Kidney epithelial cell (primary cell): ENCODE measurements at regions not wholly inside any gene's neighbourhood (a gene's known extent, or its start where the extent isn't known, plus 50 kb on each side); places are given as distances from the start of the nearest gene placed in this dataset.

Experiments
- DNase-seq: peaks from one replicate; pipeline ENCODE4 v3.0.0-alpha.2; 2010; ENCODE audit warnings: low read depth
- H3K27me3 ChIP-seq: 2 replicates; pipeline ENCODE4 v1.6.0; 2011; ENCODE audit warnings: low read length; ENCODE audit not compliant: control insufficient read depth, insufficient read depth
- H3K36me3 ChIP-seq: 2 replicates; pipeline ENCODE4 v1.5.1; 2011; ENCODE audit warnings: low read length; ENCODE audit not compliant: control insufficient read depth, insufficient read depth
- H3K4me3 ChIP-seq: 2 replicates; pipeline ENCODE4 v1.5.1; 2011; ENCODE audit warnings: low read depth, mild to moderate bottlenecking, control low read depth, low read length
- TF ChIP-seq, protein P1 (sequence below): IDR thresholded peaks from 2 replicates; pipeline ENCODE4 v1.5.1; 2011; ENCODE audit warnings: mild to moderate bottlenecking, moderate library complexity, low read length, control low read depth, inconsistent platforms; ENCODE audit not compliant: insufficient read depth, poor library complexity, severe bottlenecking

DNA sequence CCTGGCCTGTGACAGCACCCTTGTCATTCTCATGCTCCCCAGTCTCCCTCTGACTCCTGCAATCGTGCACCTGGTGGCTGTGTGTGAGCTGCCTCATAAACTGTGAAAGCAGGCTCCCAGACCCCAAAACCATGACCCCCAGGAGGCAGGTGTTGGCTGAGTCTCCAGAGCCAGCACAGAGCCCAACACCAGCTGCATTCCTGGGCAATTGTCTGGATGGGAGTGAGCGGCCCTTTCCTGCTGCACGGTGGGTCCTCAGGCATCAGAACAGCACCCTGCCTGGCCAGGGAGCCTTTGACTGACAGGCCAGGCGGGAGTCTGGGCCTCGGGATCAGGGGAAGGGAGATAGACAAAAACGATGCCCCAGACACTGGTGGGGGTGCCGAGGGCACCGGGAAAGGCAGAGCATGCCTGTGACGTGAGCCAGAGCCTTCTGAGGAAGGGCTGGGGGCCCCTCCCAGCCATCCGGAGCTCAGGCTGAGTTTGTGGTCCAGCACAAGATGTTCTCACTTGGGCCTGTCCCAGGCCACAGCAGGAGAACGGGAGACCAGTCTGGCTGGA lies 135.1 kb upstream of the GPC1 start:
- Histone ChIP-seq H3K36me3 (no peaks in the 10 kb centered on the region), H3K4me3 (no peak overlapping the region), H3K27me3 (peaks cover 11% of the 10 kb centered on the region)
- DNase-seq, result no peak
- TF ChIP-seq, protein P1, sequence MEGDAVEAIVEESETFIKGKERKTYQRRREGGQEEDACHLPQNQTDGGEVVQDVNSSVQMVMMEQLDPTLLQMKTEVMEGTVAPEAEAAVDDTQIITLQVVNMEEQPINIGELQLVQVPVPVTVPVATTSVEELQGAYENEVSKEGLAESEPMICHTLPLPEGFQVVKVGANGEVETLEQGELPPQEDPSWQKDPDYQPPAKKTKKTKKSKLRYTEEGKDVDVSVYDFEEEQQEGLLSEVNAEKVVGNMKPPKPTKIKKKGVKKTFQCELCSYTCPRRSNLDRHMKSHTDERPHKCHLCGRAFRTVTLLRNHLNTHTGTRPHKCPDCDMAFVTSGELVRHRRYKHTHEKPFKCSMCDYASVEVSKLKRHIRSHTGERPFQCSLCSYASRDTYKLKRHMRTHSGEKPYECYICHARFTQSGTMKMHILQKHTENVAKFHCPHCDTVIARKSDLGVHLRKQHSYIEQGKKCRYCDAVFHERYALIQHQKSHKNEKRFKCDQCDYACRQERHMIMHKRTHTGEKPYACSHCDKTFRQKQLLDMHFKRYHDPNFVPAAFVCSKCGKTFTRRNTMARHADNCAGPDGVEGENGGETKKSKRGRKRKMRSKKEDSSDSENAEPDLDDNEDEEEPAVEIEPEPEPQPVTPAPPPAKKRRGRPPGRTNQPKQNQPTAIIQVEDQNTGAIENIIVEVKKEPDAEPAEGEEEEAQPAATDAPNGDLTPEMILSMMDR, result no peak

DNA sequence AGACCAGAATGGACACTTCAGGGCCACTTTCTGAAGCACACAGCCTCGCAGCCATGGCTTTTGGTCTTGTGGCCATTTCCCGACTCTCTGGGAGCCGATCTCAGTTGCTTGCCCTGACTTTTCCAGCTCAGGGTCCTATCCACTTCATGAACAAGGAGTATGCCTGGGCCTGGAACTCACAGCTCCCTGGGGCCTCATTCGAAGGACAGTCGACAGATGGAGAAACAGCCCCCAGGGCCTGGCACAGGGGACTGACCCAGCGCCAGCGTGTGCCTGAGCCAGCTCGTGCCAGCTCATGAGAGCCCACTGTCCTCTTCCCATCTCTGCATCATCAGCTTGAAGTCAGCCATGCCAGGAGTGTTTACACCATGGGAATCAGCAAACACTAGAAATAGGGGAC lies 134.6 kb upstream of the GPC1 start:
- H3K27me3 ChIP-seq, result peaks cover 12% of the 10 kb centered on the region
- H3K4me3 ChIP-seq, result no peak overlapping the region
- no peaks in the 10 kb centered on the region for H3K36me3 ChIP-seq
- TF ChIP-seq, protein P1, result no peak
- no peak for DNase-seq

DNA sequence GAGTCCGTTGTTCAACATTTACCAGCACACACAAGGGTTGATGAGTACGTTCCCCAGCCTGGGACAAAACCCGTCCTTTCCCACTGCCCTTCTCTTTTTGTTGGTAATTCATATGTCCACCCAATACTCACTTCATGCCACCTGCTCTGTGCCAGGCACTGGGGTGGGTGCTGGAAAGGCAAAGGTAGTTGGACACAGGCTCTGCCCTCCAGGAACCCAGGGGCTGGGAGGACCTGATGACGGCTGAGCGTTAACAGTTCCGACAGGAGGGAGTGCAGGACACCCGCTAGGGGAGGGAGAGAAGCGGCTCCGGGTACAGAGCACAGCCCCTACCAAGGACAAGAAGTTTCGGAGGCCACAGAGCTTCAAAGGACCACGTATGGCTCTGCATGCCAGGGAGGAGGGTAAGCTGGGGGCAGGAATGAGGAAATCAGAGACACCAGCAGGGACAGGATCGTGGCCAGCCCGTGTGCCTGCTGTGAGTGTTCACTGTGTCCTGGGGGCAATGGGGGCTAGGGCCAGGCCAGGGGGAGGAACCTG lies 134.1 kb upstream of the GPC1 start:
- DNase-seq, result no peak
- TF ChIP-seq, protein P1, result no peak

DNA sequence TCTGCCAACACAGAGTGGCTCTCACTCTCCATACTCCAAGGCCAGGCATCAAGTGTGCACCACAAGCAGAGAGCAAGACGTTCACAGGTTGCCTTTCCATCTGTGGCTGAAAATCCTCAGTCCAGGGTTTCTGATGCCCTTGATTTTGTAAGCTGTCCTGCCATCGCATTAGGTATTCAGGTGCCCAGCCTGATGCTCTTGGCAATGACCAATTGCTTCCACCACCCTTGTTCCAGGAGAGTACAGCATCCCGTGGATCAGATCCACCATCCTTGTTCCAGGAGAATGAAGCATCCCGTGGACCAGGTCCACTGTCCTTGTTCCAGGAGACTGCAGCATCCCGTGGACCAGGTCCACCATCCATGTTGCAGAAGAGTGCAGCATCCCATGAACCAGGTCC lies 133.4 kb upstream of the GPC1 start:
- H3K27me3 ChIP-seq, result peaks cover 12% of the 10 kb centered on the region
- TF ChIP-seq, protein P1, result no peak
- no peak for DNase-seq
- no peak overlapping the region for H3K4me3 ChIP-seq
- H3K36me3 ChIP-seq, result no peaks in the 10 kb centered on the region

More for the DNA sequence above, 134.1 kb upstream of the GPC1 start:
- Histone ChIP-seq H3K4me3 (no peak overlapping the region), H3K27me3 (peaks cover 12% of the 10 kb centered on the region), H3K36me3 (no peaks in the 10 kb centered on the region)

DNA sequence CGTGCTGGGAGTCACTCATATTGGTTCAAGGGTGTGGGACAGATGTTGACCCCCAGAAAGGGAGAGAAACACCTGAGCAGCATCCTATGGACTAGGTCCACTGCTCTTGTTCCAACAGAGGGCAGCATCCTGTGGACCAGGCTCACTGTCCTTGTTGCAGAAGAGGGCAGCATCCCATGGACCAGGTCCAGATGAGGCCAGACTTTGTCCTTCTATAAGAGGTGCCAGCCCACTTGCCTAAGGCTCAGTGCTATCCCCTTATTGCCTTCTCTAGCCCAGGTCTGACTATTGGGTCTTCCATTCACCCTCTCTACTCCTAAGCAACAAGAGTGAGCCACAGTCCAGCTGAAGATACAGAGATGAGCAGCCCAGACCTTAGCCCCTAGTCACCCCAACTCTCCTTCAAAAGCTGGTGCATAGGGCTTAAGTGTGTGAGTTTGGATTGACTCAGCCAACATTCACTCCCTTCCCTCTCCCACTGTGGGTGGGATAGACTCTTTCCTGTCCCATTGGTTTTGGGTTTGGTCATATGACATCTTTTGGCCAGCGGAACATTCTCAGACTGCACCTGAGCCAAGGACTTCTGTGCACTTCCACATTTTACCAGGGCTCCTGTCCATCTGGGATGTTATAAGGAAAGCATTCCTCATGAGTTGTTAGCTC lies 132.4 kb upstream of the GPC1 start:
- no peak for DNase-seq
- Histone ChIP-seq H3K27me3 (peaks cover 12% of the 10 kb centered on the region), H3K4me3 (no peak overlapping the region), H3K36me3 (no peaks in the 10 kb centered on the region)
- TF ChIP-seq, protein P1, result no peak
